ENCODE measurements at regions not wholly inside any gene's neighbourhood (a gene's known extent, or its start where the extent isn't known, plus 50 kb on each side); places are given as distances from the start of the nearest gene placed in this dataset.

DNA sequence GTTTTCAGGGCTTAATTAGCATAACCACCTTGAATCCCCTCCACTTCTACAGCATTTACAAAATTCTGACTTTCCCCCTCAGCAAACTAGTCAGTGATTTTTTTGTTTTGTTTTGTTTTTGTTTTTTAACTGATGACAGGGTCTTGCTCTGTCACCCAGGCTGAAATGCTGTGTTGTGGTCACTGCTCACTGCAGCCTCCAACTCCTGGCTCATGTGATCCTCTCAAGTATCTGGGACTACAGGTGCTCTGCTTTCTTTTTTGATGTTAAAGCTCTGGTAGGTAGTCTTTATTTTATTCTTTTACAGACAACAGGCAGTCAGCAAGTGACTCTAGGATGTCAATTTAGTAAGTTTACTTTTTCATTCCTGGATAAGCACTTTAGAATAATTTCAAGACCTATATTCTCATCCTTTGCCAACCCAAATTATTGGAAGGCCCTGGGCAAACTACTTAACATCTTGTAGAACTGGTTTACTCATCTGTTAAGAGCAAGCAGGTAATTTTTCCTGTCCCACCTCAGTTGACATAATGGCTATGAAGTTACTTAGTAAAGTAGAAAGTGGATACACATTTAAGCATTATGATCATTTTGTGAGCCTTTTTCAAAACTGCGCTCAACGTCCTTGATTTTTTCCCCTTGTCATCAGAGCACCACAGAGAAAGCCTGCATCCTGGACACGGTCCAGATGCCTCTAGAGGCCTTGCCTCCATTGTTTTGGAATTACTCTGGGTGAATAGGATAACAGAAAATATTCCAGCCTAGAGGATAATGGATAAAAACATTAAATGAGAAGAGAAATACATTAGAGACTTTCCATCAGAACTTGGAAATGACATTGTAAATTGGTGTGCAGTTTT, 69.9 kb upstream of the NDUFB4 start:
- TF ChIP-seq, protein P1, sequence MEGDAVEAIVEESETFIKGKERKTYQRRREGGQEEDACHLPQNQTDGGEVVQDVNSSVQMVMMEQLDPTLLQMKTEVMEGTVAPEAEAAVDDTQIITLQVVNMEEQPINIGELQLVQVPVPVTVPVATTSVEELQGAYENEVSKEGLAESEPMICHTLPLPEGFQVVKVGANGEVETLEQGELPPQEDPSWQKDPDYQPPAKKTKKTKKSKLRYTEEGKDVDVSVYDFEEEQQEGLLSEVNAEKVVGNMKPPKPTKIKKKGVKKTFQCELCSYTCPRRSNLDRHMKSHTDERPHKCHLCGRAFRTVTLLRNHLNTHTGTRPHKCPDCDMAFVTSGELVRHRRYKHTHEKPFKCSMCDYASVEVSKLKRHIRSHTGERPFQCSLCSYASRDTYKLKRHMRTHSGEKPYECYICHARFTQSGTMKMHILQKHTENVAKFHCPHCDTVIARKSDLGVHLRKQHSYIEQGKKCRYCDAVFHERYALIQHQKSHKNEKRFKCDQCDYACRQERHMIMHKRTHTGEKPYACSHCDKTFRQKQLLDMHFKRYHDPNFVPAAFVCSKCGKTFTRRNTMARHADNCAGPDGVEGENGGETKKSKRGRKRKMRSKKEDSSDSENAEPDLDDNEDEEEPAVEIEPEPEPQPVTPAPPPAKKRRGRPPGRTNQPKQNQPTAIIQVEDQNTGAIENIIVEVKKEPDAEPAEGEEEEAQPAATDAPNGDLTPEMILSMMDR (IDR thresholded peaks at IDR 0.05; ENCODE audit: low read depth, low read length): no peak
- no peak for TF ChIP-seq EZH2phosphoT487 (IDR thresholded peaks at IDR 0.05; ENCODE audit: low read depth)

Measured in OCI-LY3 (cell line).